HEK293 (cell line): ENCODE measurements at regions not wholly inside any gene's neighbourhood (a gene's known extent, or its start where the extent isn't known, plus 50 kb on each side); places are given as distances from the start of the nearest gene placed in this dataset.

Source experiments
- CTCF ChIA-PET: fragments of 350-600 bp; formaldehyde crosslinking; extraction: SDS; loops from one replicate; lab custom pipeline; 2021; ENCODE audit warnings: antibody characterized with exemption; lab: Yijun Ruan, JAX
- POLR2A ChIA-PET: fragments of 300-600 bp; formaldehyde crosslinking; extraction: SDS; loops from one replicate; lab custom pipeline; 2020; ENCODE audit warnings: antibody characterized with exemption, inconsistent platforms; lab: Yijun Ruan, JAX
- H3K27ac ChIP-seq: fragments of 200-500 bp; sonication (Bioruptor generic); 2 replicates; pipeline ENCODE4 v1.5.1; 2014; ENCODE audit warnings: low read depth, low read length, control low read depth, inconsistent platforms; ENCODE audit errors: extremely low read depth
- H3K36me3 ChIP-seq, 2 experiments: fragments of 200-500 bp in 1 of 2; sonication (Bioruptor generic) in 1 of 2; 1 replicate in 1 of 2; 2 replicates in 1 of 2; pipeline ENCODE4 v1.5.1; 2014 to 2017; ENCODE audit warnings: inconsistent platforms in 2 of 2, low read length in 2 of 2; ENCODE audit not compliant: control insufficient read depth in 2 of 2, insufficient read depth in 1 of 2
- H3K4me1 ChIP-seq: fragments of 200-500 bp; sonication (Bioruptor generic); 2 replicates; pipeline ENCODE4 v1.5.1; 2014; ENCODE audit warnings: mild to moderate bottlenecking, low read length, inconsistent platforms; ENCODE audit not compliant: control insufficient read depth, insufficient read depth
- H3K4me3 ChIP-seq: 2 replicates; pipeline ENCODE4 v1.5.1; 2011; ENCODE audit warnings: low read depth, mild to moderate bottlenecking, control low read depth, low read length, moderate library complexity
- H3K9me3 ChIP-seq: fragments of 200-500 bp; sonication (Bioruptor generic); 2 replicates; pipeline ENCODE4 v1.5.1; 2014; ENCODE audit warnings: low read depth, low read length, inconsistent platforms; ENCODE audit not compliant: control insufficient read depth, insufficient read depth
- BCL11B ChIP-seq: fragments of 450-650 bp; formaldehyde crosslinking; IDR thresholded peaks from 2 replicates; pipeline ENCODE4 v1.5.1; 2016; ENCODE audit warnings: low read depth, missing biosample characterization, missing genetic modification characterization
- EGR2 ChIP-seq: fragments of 450-650 bp; formaldehyde crosslinking; IDR thresholded peaks from 2 replicates; pipeline ENCODE4 v1.5.1; 2016; ENCODE audit warnings: low read depth, missing biosample characterization, missing genetic modification characterization
- HIC1 ChIP-seq: fragments of 450-650 bp; formaldehyde crosslinking; IDR thresholded peaks from 2 replicates; pipeline ENCODE4 v1.5.1; 2016; ENCODE audit warnings: missing biosample characterization, missing genetic modification characterization
- HOXC10 ChIP-seq: sonication (generic); formaldehyde crosslinking; IDR thresholded peaks from 2 replicates; pipeline ENCODE4 v1.8.1; 2023; ENCODE audit warnings: mild to moderate bottlenecking, missing genetic modification reagents
- MEIS1 ChIP-seq: sonication (generic); formaldehyde crosslinking; IDR thresholded peaks from 2 replicates; pipeline ENCODE4 v1.8.1; 2022; ENCODE audit warnings: missing genetic modification reagents, mild to moderate bottlenecking, borderline replicate concordance
- OSR2 ChIP-seq: fragments of 450-650 bp; formaldehyde crosslinking; IDR thresholded peaks from 2 replicates; pipeline ENCODE4 v1.5.1; 2016; ENCODE audit warnings: missing biosample characterization, missing genetic modification characterization
- SCRT2 ChIP-seq: fragments of 450-650 bp; formaldehyde crosslinking; IDR thresholded peaks from 2 replicates; pipeline ENCODE4 v1.5.1; 2016; ENCODE audit warnings: missing biosample characterization, missing genetic modification characterization
- YY1 ChIP-seq: fragments of 450-650 bp; formaldehyde crosslinking; IDR thresholded peaks from 2 replicates; pipeline ENCODE4 v1.5.1; 2018; ENCODE audit warnings: missing biosample characterization, missing genetic modification characterization
- ZBTB1 ChIP-seq: fragments of 450-650 bp; formaldehyde crosslinking; IDR thresholded peaks from 2 replicates; pipeline ENCODE4 v1.5.1; 2016; ENCODE audit warnings: missing biosample characterization, missing genetic modification characterization
- ZBTB26 ChIP-seq: fragments of 450-650 bp; formaldehyde crosslinking; optimal IDR thresholded peaks from 2 replicates; pipeline ENCODE3; 2016; ENCODE audit warnings: missing biosample characterization, mild to moderate bottlenecking, missing genetic modification characterization
- ZBTB48 ChIP-seq: fragments of 450-650 bp; formaldehyde crosslinking; IDR thresholded peaks from 2 replicates; pipeline ENCODE4 v1.5.1; 2016; ENCODE audit warnings: missing biosample characterization, missing genetic modification characterization
- ZNF138 ChIP-seq: fragments of 450-650 bp; formaldehyde crosslinking; IDR thresholded peaks from 2 replicates; pipeline ENCODE4 v1.5.1; 2016; ENCODE audit warnings: missing biosample characterization, missing genetic modification characterization, borderline replicate concordance
- ZNF148 ChIP-seq: fragments of 450-650 bp; formaldehyde crosslinking; IDR thresholded peaks from 2 replicates; pipeline ENCODE4 v1.5.0; 2017; ENCODE audit warnings: missing biosample characterization, missing genetic modification characterization, borderline replicate concordance
- ZNF302 ChIP-seq: fragments of 450-650 bp; formaldehyde crosslinking; IDR thresholded peaks from 2 replicates; pipeline ENCODE4 v1.5.1; 2016; ENCODE audit warnings: missing biosample characterization, missing genetic modification characterization, low read depth
- ZNF335 ChIP-seq: fragments of 450-650 bp; formaldehyde crosslinking; conservative IDR thresholded peaks from 2 replicates; pipeline ENCODE4 v1.5.1; 2016; ENCODE audit warnings: missing biosample characterization, missing genetic modification characterization
- ZNF416 ChIP-seq: fragments of 450-650 bp; formaldehyde crosslinking; IDR thresholded peaks from 2 replicates; pipeline ENCODE4 v1.5.1; 2016; ENCODE audit warnings: missing biosample characterization, missing genetic modification characterization
- ZNF423 ChIP-seq: fragments of 450-650 bp; formaldehyde crosslinking; IDR thresholded peaks from 2 replicates; pipeline ENCODE4 v1.5.1; 2016; ENCODE audit warnings: missing biosample characterization, missing genetic modification characterization
- ZNF513 ChIP-seq: fragments of 450-650 bp; IDR thresholded peaks from 2 replicates; pipeline ENCODE4 v1.5.1; 2018; ENCODE audit warnings: missing biosample characterization, missing genetic modification characterization
- ZNF623 ChIP-seq: fragments of 450-650 bp; formaldehyde crosslinking; IDR thresholded peaks from 2 replicates; pipeline ENCODE4 v1.5.1; 2016; ENCODE audit warnings: missing biosample characterization, missing genetic modification characterization
- ZNF626 ChIP-seq: fragments of 450-650 bp; sonication (Bioruptor Pico); formaldehyde crosslinking; IDR thresholded peaks from 2 replicates; pipeline ENCODE4 v1.5.1; 2018; ENCODE audit warnings: missing biosample characterization, missing genetic modification characterization, inconsistent platforms
- ZNF658 ChIP-seq: fragments of 450-650 bp; formaldehyde crosslinking; IDR thresholded peaks from 2 replicates; pipeline ENCODE4; 2016; ENCODE audit warnings: missing biosample characterization, missing genetic modification characterization
- ZNF791 ChIP-seq: fragments of 450-650 bp; formaldehyde crosslinking; IDR thresholded peaks from 2 replicates; pipeline ENCODE4 v1.5.1; 2016; ENCODE audit warnings: missing biosample characterization, missing genetic modification characterization
- ZNF830 ChIP-seq: fragments of 450-650 bp; IDR thresholded peaks from 2 replicates; pipeline ENCODE4 v1.5.0; 2018; ENCODE audit warnings: missing biosample characterization, missing genetic modification characterization, low read depth, mild to moderate bottlenecking, moderate library complexity
- ZNF843 ChIP-seq: fragments of 450-650 bp; formaldehyde crosslinking; IDR thresholded peaks from 2 replicates; pipeline ENCODE4 v1.5.1; 2016; ENCODE audit warnings: missing biosample characterization, missing genetic modification characterization
- ZSCAN18 ChIP-seq: fragments of 450-650 bp; formaldehyde crosslinking; IDR thresholded peaks from 2 replicates; pipeline ENCODE4 v1.5.1; 2016; ENCODE audit warnings: missing biosample characterization, missing genetic modification characterization
- TF ChIP-seq, protein P1 (sequence below): fragments of 450-650 bp; formaldehyde crosslinking; IDR thresholded peaks from 2 replicates; pipeline ENCODE4 v1.5.1; 2016; ENCODE audit warnings: missing biosample characterization, missing genetic modification characterization

- Histone ChIP-seq H3K4me1 (no peaks in the 10 kb centered on the region), H3K9me3 (no peaks in the 10 kb centered on the region), H3K27ac (no peak overlapping the region), H3K36me3 (no peaks in the 10 kb centered on the region), H3K4me3 (no peak overlapping the region)
- CTCF ChIA-PET, result no interaction called here
- POLR2A ChIA-PET, result no interaction called here
- TF ChIP-seq HOXC10 (no peak), BCL11B (no peak), ZBTB1 (tag by site-specific recombination) (no peak), ZNF416 (tag by site-specific recombination) (no peak), ZBTB48 (no peak), ZNF658 (no peak), ZNF843 (tag by site-specific recombination) (no peak), EGR2 (no peak), ZSCAN18 (no peak), ZNF138 (tag by site-specific recombination) (no peak), ZBTB26 (no peak)
- TF ChIP-seq, protein P1, sequence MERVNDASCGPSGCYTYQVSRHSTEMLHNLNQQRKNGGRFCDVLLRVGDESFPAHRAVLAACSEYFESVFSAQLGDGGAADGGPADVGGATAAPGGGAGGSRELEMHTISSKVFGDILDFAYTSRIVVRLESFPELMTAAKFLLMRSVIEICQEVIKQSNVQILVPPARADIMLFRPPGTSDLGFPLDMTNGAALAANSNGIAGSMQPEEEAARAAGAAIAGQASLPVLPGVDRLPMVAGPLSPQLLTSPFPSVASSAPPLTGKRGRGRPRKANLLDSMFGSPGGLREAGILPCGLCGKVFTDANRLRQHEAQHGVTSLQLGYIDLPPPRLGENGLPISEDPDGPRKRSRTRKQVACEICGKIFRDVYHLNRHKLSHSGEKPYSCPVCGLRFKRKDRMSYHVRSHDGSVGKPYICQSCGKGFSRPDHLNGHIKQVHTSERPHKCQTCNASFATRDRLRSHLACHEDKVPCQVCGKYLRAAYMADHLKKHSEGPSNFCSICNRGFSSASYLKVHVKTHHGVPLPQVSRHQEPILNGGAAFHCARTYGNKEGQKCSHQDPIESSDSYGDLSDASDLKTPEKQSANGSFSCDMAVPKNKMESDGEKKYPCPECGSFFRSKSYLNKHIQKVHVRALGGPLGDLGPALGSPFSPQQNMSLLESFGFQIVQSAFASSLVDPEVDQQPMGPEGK (tag by site-specific recombination), result no peak
- TF ChIP-seq, all 188 proteins: peak for 0
Measured at GRCh38 chr1:219039017-219039681, 134.5 kb upstream of the LYPLAL1 start.

- Histone ChIP-seq H3K4me3 (no peak overlapping the region), H3K36me3 (no peaks in the 10 kb centered on the region), H3K9me3 (no peaks in the 10 kb centered on the region), H3K27ac (no peak overlapping the region), H3K4me1 (no peaks in the 10 kb centered on the region)
- ChIA-PET CTCF (no interaction called here), POLR2A (no interaction called here)
- TF ChIP-seq OSR2, result no peak
- TF ChIP-seq ZNF513 (tag by site-specific recombination), result no peak
- no peak for TF ChIP-seq ZNF626 (tag by site-specific recombination)
- TF ChIP-seq ZNF302 (tag by site-specific recombination), result no peak
- TF ChIP-seq ZNF791, result no peak
- TF ChIP-seq MEIS1 (CRISPR knock-in tag), result no peak
- no peak for TF ChIP-seq ZNF335 (tag by site-specific recombination)
- TF ChIP-seq SCRT2 (tag by site-specific recombination), result no peak
- TF ChIP-seq ZNF148 (tag by site-specific recombination), result no peak
- TF ChIP-seq ZNF623 (tag by site-specific recombination), result no peak
- TF ChIP-seq HIC1 (tag by site-specific recombination), result no peak
- no peak for TF ChIP-seq YY1
- no peak for TF ChIP-seq ZNF830 (tag by site-specific recombination)
- no peak for TF ChIP-seq ZNF423 (tag by site-specific recombination)
Measured at GRCh38 chr1:219039682-219040154, 134.0 kb upstream of the LYPLAL1 start.
